ENCODE measurements at regions not wholly inside any gene's neighbourhood (a gene's known extent, or its start where the extent isn't known, plus 50 kb on each side); places are given as distances from the start of the nearest gene placed in this dataset.

DNA sequence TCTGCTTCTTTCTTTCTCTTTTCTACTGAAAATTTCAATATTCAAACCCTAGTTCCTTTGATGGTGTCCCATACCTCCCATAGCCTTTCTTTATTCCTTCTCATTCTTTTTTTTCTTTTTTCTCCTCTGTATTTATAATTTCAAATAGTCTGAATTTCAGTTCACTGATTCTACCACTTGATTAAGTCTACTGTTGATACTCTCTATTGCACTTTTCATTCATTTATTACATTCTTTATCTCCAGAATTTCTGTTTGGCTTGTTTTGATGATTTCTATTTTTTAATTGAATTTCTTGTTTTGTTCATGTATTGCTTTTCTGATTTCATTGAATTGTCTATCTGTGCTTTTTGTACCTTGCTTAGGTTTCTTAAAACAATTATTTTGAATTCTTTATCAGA lies 111.9 kb upstream of the VRK2 start:
- TF ChIP-seq, protein P1, sequence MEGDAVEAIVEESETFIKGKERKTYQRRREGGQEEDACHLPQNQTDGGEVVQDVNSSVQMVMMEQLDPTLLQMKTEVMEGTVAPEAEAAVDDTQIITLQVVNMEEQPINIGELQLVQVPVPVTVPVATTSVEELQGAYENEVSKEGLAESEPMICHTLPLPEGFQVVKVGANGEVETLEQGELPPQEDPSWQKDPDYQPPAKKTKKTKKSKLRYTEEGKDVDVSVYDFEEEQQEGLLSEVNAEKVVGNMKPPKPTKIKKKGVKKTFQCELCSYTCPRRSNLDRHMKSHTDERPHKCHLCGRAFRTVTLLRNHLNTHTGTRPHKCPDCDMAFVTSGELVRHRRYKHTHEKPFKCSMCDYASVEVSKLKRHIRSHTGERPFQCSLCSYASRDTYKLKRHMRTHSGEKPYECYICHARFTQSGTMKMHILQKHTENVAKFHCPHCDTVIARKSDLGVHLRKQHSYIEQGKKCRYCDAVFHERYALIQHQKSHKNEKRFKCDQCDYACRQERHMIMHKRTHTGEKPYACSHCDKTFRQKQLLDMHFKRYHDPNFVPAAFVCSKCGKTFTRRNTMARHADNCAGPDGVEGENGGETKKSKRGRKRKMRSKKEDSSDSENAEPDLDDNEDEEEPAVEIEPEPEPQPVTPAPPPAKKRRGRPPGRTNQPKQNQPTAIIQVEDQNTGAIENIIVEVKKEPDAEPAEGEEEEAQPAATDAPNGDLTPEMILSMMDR (IDR thresholded peaks at IDR 0.05; ENCODE audit: poor library complexity), result no peak
- TF ChIP-seq EZH2 (IDR thresholded peaks at IDR 0.05; ENCODE audit: borderline replicate concordance), result no peak

Data from hepatocyte (in vitro differentiated cells).